ENCODE measurements at regions not wholly inside any gene's neighbourhood (a gene's known extent, or its start where the extent isn't known, plus 50 kb on each side); places are given as distances from the start of the nearest gene placed in this dataset.
"Not testable (repeated sequence)": the region's sequence is repeated elsewhere in the genome, so short reads cannot be mapped to it uniquely, and the experiment has no call there.

- DNase-seq = no peak
These were observed 177.8 kb upstream of the KAZN start for GRCh38 chr1:14420686-14421085.

GRCh38 chr1:14421295-14421976 lies 177.0 kb upstream of the KAZN start:
- no peak for DNase-seq

GRCh38 chr1:14421977-14422609 lies 176.4 kb upstream of the KAZN start:
- DNase-seq = no peak

- no peak for DNase-seq
These were observed 174.0 kb upstream of the KAZN start for GRCh38 chr1:14424325-14425002.

- DNase-seq = no peak
These were observed 171.6 kb upstream of the KAZN start for GRCh38 chr1:14426854-14427253.

GRCh38 chr1:14429577-14429976 lies 168.9 kb upstream of the KAZN start:
- no peak for DNase-seq

- DNase-seq = not testable (repeated sequence)
These were observed 165.8 kb upstream of the KAZN start for GRCh38 chr1:14432728-14433127.

- DNase-seq = no peak
These were observed 163.0 kb upstream of the KAZN start for GRCh38 chr1:14435368-14436023.

- no peak for DNase-seq
These were observed 161.0 kb upstream of the KAZN start for GRCh38 chr1:14437417-14437918.

GRCh38 chr1:14438127-14438769 lies 160.2 kb upstream of the KAZN start:
- DNase-seq = no peak

GRCh38 chr1:14439015-14439414 lies 159.5 kb upstream of the KAZN start:
- no peak for DNase-seq

- no peak for DNase-seq
These were observed 158.3 kb upstream of the KAZN start for GRCh38 chr1:14440166-14440565.

- DNase-seq = no peak
These were observed 157.8 kb upstream of the KAZN start for GRCh38 chr1:14440731-14441130.

GRCh38 chr1:14441302-14441741 lies 157.2 kb upstream of the KAZN start:
- DNase-seq = no peak

GRCh38 chr1:14442669-14443068 lies 155.8 kb upstream of the KAZN start:
- no peak for DNase-seq

GRCh38 chr1:14443164-14443787 lies 155.2 kb upstream of the KAZN start:
- DNase-seq = no peak

- DNase-seq = no peak
These were observed 147.3 kb upstream of the KAZN start for GRCh38 chr1:14451217-14451616.

GRCh38 chr1:14452551-14452950 lies 145.9 kb upstream of the KAZN start:
- DNase-seq = no peak

GRCh38 chr1:14460173-14460572 lies 138.3 kb upstream of the KAZN start:
- DNase-seq = no peak

- no peak for DNase-seq
These were observed 135.6 kb upstream of the KAZN start for GRCh38 chr1:14462851-14463250.

- no peak for DNase-seq
These were observed 132.5 kb upstream of the KAZN start for GRCh38 chr1:14466006-14466405.

GRCh38 chr1:14467112-14467511 lies 131.4 kb upstream of the KAZN start:
- DNase-seq = no peak
